ENCODE measurements at regions not wholly inside any gene's neighbourhood (a gene's known extent, or its start where the extent isn't known, plus 50 kb on each side); places are given as distances from the start of the nearest gene placed in this dataset.
"Not testable (repeated sequence)": the region's sequence is repeated elsewhere in the genome, so short reads cannot be mapped to it uniquely, and the experiment has no call there.

DNA sequence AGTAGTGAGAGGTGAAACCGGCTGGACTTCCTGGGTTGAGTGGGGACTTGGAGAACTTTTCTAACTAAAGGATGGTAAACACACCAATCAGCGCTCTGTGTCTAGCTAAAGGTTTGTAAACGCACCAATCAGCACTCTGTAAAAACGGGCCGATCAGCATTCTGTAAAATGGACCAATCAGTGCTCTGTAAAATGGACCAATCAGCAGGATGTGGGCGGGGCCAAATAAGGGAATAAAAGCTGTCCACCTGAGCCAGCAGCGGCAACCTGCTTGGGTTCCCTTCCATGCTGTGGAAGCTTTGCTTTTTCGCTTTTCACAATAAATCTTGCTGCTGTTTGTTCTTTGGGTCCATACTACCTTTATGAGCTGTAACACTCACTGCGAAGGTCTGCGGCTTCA lies 621.2 kb downstream of the JRKL start:
- DNase-seq (ENCODE audit: low spot score), result not testable (repeated sequence)

DNA sequence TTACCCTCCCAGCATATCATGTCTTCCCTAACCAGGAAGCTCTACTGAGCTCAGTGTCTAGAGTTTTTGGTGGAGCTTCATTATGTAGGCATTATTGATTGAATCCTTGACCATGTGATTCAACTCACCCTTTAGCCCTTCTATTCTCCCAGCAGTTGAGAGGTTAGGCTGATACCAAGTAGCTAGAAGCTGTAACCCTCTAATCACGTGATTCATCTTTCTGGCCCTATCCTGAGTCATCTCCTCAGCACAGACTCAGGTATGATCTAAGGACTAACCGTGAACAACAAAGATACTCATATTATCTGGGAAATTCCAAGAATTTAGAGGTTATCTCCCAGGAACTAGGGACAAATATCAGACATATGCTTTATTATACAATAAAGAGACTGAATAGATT lies 625.5 kb downstream of the JRKL start:
- no peak for DNase-seq (ENCODE audit: low spot score)

GRCh38 chr11:97019305-97019704 lies 629.5 kb downstream of the JRKL start:
- no peak for DNase-seq (ENCODE audit: low spot score)

DNA sequence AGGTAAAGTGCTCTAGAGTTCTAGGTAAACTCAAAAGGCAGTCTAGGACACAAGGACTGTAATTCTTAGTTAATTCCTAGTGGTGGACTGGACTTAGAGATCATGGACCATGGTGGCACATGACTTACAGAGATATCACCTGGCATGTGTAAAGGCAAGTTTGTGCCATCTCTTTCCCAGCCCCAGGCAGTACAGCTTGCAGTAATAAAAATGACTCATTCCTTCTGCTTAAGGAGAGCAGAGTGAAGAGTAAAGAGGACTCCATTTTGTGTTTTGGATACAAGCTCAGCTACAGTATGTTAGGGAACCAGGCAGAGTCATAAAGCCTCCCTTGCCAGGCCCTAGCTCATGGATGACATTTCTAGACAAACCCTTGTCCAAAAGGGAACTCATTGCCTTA lies 629.9 kb downstream of the JRKL start:
- DNase-seq (ENCODE audit: low spot score), result no peak

DNA sequence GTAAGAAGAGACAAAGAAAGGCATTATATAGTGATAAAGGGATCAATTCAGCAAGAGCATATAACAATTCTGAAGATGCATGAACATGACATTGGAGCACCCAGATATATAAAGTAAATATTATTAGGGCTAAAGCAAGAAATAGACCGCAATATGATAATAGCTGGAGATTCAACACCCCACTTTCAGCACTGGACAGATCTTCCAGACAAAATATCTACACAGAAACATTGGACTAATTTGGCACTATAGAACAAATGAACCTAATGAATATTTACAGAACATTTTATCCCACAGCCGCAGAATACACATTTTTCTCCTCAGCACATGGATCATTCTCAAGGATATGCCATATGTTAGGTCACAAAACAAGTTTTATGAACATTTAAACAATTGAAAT lies 633.1 kb downstream of the JRKL start:
- DNase-seq (ENCODE audit: low spot score), result no peak

DNA sequence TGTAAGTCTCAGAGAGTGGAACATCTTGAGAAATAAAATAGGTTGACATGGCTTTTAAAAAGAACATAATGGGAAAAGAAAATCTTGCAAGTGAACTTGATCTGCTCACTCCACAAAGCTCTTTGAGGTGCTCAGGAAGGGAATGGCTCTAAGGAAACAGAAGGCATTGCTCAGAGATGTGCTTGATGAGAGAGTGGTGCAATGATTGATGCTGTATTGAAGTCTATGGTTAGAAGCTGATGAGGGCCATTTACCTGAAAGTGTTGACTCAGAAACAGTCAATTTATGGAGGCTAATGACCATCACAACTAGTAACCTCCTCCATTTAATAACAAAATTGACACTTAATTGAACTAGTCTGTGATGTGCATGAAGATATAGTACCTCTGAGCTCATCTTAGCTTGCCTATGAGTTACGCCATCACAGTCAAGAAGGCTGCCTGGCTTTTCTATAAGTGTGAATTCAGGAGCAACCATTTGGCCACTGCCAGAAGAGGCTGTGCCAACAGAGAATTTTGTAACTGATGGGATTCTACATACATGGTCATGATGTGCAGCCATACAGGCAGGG lies 639.1 kb downstream of the JRKL start:
- no peak for DNase-seq (ENCODE audit: low spot score)

- no peak for DNase-seq (ENCODE audit: low spot score)
These were observed 643.4 kb downstream of the JRKL start for GRCh38 chr11:97033178-97033577.

DNA sequence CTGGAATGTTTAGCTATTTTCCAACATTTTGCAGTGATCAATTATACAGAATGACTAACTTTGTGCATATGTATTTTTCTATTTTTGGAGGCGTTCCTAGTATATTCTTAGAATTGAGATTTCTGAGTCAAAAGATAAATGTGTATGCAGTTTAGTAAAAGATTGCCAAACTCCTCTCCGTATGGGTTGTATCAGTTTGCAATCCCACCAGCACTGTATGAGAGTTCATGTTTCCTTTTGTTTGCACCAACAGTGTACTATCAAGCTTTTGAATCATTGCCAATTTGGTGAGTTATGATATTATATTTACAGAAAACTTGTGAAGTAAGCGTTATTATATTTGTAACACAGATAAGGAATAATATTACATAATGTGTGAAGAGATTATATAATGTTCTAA lies 658.7 kb downstream of the JRKL start:
- DNase-seq (ENCODE audit: low spot score), result no peak

DNA sequence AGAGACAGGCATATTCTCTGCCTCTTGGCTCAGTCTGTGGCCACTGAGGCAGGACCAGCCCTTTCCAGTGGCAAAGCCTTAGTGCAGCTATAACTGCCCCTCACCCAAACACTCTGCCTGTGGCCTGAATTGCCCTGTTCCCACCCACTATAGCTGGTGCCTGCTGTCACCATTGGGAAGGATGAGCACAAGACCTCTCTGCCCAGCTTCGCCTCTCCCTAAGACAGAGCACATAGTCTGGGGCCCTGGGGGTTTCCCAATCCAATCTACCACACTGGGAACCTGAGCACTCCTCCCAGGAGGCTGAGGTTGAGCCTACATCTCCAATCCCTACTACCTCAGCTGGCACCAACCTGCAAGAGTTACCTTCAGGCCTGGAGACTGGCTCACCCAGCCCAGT lies 670.4 kb downstream of the JRKL start:
- DNase-seq (ENCODE audit: low spot score), result no peak

DNA sequence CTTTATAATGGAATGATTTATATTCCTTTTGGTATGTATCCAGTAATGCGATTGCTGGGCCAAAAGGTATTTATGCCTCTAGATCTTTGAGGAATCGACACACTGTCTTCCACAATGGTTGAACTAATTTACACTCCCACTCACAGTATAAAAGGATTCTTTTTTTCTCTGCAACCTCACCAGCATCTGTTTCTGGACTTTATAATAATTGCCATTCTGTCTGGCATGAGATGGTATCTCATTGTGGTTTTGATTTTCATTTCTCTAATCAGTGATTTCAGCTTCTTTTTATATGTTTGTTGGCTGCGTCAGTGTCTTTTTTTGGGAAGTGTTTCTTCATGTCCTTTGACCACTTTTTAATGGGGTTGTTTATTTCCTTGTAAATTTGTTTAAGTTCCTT lies 679.3 kb downstream of the JRKL start:
- DNase-seq (ENCODE audit: low spot score), result no peak

- no peak for DNase-seq (ENCODE audit: low spot score)
These were observed 682.6 kb downstream of the JRKL start for GRCh38 chr11:97072420-97072819.

- not testable (repeated sequence) for DNase-seq (ENCODE audit: low spot score)
These were observed 686.9 kb downstream of the JRKL start for GRCh38 chr11:97076666-97077065.

GRCh38 chr11:97078443-97078842 lies 688.6 kb downstream of the JRKL start:
- DNase-seq (ENCODE audit: low spot score), result no peak

- DNase-seq (ENCODE audit: low spot score), result no peak
These were observed 689.4 kb downstream of the JRKL start for GRCh38 chr11:97079244-97079643.

GRCh38 chr11:97087419-97087818 lies 697.6 kb downstream of the JRKL start:
- no peak for DNase-seq (ENCODE audit: low spot score)

DNA sequence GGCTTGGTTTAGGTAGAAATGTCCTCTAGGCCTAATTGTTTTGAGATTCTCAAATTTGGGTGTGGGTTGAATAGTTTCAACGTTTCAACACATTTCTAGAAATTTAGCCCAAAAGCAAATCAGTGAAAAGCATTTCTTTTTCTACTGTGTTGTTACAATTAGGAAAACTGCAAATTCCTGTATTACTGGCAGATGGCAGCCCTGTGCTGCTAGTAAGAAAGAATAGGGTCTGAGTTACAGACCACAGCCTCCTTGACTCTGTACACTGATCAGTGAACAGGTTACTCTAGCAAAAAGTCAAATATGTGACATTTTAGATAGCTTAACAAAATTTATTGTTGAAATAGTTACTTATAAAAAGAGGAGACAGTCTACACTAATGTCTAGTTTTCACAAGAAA lies 703.0 kb downstream of the JRKL start:
- no peak for DNase-seq (ENCODE audit: low spot score)

- DNase-seq (ENCODE audit: low spot score), result not testable (repeated sequence)
These were observed 712.4 kb downstream of the JRKL start for GRCh38 chr11:97102180-97102579.

GRCh38 chr11:97107604-97108003 lies 717.8 kb downstream of the JRKL start:
- no peak for DNase-seq (ENCODE audit: low spot score)

DNA sequence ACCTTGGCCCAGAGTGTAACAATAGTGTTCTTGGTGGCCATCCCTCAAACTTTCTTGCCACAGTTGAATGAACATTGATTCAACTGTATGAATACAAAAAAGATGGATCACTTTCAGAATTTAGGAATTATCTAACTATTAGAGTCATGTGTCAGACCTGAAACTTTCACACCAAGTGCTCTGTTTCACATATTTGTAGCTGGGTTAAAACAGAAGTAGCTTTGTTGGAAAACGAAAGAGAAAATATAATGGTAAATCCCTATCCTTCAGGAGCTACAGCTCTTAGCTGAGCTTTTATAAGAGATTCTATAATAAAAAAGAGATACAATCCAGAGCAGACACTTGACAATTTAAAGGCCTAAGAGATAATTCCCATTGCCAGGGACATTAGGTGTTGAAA lies 719.3 kb downstream of the JRKL start:
- no peak for DNase-seq (ENCODE audit: low spot score)

DNA sequence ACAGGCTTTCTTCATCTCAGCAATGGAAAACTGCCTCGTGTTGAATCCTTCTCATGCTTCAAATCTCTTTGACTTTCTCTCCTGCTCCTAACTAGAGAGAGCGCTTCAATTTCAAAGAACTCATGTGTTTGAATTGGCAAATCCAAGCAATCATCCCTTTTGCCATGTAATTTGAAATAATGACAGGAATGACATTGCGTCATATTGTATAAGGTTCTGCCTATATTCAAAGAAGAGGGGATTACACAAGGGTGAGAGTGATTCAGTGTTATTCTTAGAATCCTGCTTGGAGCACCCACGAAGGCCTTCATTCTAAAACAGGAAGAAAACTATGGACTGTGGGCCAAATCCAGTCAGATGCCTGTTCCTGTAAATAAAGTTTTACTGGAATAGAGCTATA lies 720.6 kb downstream of the JRKL start:
- DNase-seq (ENCODE audit: low spot score), result no peak

DNA sequence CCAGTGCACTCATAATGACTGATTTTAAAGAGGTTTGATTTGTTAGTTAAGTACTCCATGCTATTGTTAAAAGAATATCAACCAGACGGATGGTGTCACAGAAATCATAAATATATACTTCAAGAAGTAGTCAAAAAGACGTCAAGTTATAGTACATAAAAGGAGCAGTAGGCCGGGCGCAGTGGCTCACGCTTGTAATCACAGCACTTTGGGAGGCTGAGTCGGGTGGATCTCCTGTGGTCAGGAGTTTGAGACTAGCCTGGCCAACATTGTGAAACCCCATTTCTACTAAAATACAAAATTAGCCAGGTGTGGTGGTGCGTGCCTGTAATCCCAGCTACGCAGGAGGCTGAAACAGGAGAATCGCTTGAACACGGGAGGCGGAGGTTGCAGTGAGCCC lies 721.7 kb downstream of the JRKL start:
- no peak for DNase-seq (ENCODE audit: low spot score)

DNA sequence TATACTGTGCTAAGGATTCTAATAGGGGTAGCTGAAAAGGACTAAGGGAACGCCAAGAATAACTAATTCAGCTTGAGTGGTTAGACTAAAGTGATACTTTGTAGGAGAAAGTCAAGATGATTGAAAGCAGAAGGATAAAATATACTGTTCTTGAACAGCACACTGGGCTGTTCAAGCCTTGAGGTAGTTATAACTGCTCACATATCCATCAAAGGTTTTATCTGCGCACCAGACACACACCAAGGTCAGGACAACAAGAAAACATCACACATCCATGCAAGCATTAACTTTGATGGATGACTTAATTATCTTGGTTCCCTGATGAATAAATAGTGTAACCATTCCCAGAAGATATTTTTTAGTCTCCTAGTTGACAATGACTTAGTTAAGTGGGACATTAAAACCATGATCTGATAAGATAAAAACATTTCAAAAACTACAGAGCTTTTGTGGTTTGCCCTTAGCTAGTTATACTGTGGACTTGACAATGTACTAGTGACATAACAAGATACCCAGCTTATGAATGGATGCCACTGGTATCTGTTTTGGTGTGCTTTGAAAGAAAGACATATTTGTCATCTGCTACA lies 728.9 kb downstream of the JRKL start:
- no peak for DNase-seq (ENCODE audit: low spot score)

- DNase-seq (ENCODE audit: low spot score), result no peak
These were observed 733.4 kb downstream of the JRKL start for GRCh38 chr11:97123237-97123636.

DNA sequence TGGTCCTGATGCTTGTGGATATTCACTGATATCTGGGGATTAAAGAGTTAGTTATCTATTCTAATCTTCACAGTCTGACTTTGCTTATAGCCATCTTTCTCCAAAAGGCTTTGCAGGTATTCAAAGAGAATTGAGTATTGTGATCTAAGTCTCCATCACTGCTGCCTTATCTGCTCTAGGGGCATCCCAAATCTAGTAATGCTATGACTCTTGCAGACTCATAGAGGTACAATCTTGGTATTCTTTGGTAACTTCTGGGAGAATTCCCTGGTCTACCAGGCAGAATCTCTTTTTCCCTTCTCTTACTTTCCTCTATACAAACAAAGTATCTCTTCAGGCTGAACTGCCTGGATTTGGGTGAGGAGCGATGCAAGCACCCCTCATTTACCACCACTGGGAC lies 746.3 kb downstream of the JRKL start:
- DNase-seq (ENCODE audit: low spot score), result no peak
